Lower leg skin (tissue), 4 donors: ENCODE measurements at regions not wholly inside any gene's neighbourhood (a gene's known extent, or its start where the extent isn't known, plus 50 kb on each side); places are given as distances from the start of the nearest gene placed in this dataset.

Experiments used
- DNase-seq, 2 donors: peaks; one replicate each; pipeline ENCODE4 v3.0.0-alpha.2; 2019; ENCODE audit warnings: low spot score in 2 of 2
- H3K4me3 ChIP-seq: fragments of 200-600 bp; sonication (generic); 2 replicates; pipeline ENCODE4 v1.5.1; 2017; ENCODE audit warnings: mild to moderate bottlenecking, low read depth; ENCODE audit not compliant: poor library complexity, severe bottlenecking
- POLR2A ChIP-seq, 2 donors: fragments of 450-650 bp; IDR thresholded peaks; one replicate each; pipeline ENCODE4 v1.6.1; 2016 to 2017; ENCODE audit warnings: antibody characterized with exemption in 2 of 2, mild to moderate bottlenecking in 1 of 2, moderate library complexity in 1 of 2
- WGBS, 2 donors: methylation state at CpG; one replicate each; pipeline ENCODE4 v1.1.5; 2018; 5-methylcytosine and 5-hydroxymethylcytosine counted together
- intact Hi-C: fragments of 100-400 bp; cut with DNase I; formaldehyde crosslinking; loops from one replicate; pipeline ENCODE4 v1.15.0; 2023; ENCODE audit warnings: low total_unique reads
- TF ChIP-seq, protein P1 (sequence below), 3 donors: fragments of 450-650 bp; IDR thresholded peaks; one replicate each; pipeline ENCODE4 v1.5.1; 2016; ENCODE audit warnings: antibody characterized with exemption in 3 of 3, mild to moderate bottlenecking in 3 of 3, moderate library complexity in 2 of 3

DNA sequence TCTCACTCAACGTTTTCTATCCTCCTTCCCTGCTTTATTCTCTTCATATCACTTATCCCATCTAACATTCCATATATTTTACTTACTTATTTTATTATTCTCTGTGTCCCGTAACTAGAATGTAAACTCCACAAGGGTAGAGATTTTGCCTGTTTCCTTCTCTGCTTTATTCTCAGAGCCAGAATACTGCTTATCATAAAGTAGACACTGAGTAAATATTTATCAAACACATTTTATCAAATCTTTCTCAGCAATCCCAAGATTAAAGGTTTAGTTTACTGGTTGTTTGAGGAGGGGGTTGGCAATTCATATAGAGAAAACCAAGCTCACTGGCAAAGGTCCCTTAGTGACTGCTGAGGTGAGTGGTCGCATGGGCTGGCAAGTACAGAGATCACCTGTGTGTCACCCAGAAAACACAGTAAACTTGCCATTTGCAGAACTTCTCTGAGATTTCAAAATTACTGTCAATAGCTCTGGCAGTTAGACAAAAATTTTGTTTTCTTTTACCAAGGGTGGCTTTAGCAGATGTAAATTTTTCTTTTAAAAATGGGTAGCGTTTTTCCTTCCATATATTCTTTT, 662.4 kb downstream of the UTRN start:
- WGBS, 2 donors: 73 to 80% methylated on average over 4 of the region's 4 CpGs

GRCh38 chr6:144951730-144952437, 666.7 kb downstream of the UTRN start:
- 43 to 60% methylated on average over 3 of the region's 3 CpGs for WGBS, 2 donors
- no peak for DNase-seq
- TF ChIP-seq POLR2A (IDR thresholded peaks at IDR 0.05): no peak
- intact Hi-C loops: no loop called here
- H3K4me3 ChIP-seq: no peak overlapping the region

More for the DNA sequence above, 662.4 kb downstream of the UTRN start:
- intact Hi-C loops: no loop called here
- DNase-seq: no peak
- TF ChIP-seq, protein P1, sequence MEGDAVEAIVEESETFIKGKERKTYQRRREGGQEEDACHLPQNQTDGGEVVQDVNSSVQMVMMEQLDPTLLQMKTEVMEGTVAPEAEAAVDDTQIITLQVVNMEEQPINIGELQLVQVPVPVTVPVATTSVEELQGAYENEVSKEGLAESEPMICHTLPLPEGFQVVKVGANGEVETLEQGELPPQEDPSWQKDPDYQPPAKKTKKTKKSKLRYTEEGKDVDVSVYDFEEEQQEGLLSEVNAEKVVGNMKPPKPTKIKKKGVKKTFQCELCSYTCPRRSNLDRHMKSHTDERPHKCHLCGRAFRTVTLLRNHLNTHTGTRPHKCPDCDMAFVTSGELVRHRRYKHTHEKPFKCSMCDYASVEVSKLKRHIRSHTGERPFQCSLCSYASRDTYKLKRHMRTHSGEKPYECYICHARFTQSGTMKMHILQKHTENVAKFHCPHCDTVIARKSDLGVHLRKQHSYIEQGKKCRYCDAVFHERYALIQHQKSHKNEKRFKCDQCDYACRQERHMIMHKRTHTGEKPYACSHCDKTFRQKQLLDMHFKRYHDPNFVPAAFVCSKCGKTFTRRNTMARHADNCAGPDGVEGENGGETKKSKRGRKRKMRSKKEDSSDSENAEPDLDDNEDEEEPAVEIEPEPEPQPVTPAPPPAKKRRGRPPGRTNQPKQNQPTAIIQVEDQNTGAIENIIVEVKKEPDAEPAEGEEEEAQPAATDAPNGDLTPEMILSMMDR (IDR thresholded peaks at IDR 0.05): no peak
- no peak for TF ChIP-seq POLR2A (IDR thresholded peaks at IDR 0.05)
- H3K4me3 ChIP-seq: no peak overlapping the region

DNA sequence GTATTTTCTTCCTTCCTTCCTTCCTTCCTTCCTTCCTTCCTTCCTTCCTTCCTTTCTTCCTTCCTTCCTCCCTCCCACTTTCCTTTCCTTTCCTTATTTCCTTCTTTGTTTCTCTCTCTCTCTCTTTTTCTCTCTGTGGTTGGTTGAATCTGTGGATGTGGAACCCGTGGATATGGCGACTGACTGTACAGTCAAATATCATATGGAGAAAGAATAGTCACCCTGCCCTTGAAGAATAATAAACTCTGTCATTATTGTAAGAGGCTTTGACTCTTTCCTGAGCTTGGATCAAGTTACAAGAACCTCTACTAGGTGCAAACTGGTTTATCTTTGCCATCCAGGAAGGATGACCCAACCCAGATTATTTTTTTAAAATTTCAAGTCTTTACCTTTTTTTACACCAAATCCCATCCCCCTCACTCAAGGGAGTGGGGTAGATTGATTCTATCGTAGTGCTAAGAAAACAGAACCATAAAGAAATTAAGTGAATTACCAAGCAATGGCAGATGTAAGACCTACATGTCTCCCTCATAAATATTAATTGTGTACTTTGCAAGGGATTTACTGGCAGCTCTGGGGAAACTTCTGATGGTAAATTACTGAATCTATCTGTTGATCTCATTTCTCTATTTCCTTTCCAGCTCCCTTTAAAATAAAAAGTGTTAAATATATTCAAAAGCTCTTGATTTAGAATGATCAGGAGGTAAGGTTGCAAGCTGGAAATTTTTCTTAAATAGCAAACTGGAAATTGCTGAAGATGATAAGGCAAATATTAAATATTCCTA, 667.5 kb downstream of the UTRN start:
- no peak overlapping the region for H3K4me3 ChIP-seq
- WGBS, 2 donors: 88 to 93% methylated on average over 3 of the region's 3 CpGs
- DNase-seq: no peak
- intact Hi-C loops: no loop called here
- TF ChIP-seq POLR2A (IDR thresholded peaks at IDR 0.05): no peak
- TF ChIP-seq, protein P1 (IDR thresholded peaks at IDR 0.05): no peak

DNA sequence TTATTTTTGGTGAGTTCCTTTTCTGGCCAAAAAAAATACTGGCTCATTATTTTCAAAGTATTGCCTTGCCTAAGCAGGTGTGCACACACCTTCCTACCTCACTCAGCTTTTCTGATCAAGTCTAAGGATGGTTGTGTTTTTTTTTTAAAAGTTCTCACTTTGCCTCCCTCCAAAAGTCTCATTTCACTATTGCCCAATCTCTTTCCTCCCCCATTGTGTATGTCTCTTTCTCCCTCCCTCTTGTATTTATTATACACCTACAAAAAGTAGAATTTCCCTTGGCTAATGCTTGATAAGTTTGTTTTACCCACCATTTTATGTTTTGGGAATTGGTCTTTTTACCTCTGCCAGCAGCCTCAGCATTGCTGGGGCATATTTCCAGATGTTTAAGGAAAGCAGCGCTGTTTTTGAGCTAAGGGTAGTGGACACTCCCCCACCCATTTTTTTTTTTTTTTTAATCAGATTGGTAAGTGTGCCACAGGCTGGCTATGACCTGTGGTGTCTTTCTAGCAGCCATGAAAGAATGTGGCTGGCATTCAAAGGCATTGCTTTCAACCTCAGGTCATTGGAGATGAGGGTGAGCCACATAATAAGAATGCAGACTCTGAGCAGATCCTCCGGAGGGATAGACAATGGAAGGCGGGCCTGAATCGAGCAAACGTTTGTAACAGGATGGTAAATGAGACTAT, 668.6 kb downstream of the UTRN start:
- 71 to 78% methylated on average over 5 of the region's 5 CpGs for WGBS, 2 donors
- no peak for DNase-seq
- no peak overlapping the region for H3K4me3 ChIP-seq
- intact Hi-C loops: no loop called here
- TF ChIP-seq, protein P1 (IDR thresholded peaks at IDR 0.05): no peak
- TF ChIP-seq POLR2A (IDR thresholded peaks at IDR 0.05): no peak

GRCh38 chr6:144954241-144954556, 669.1 kb downstream of the UTRN start:
- DNase-seq: no peak
- TF ChIP-seq, protein P1 (IDR thresholded peaks at IDR 0.05): no peak
- no peak for TF ChIP-seq POLR2A (IDR thresholded peaks at IDR 0.05)
- WGBS, 2 donors: 81 to 91% methylated on average over 3 of the region's 3 CpGs
- no peak overlapping the region for H3K4me3 ChIP-seq
- intact Hi-C loops: no loop called here

DNA sequence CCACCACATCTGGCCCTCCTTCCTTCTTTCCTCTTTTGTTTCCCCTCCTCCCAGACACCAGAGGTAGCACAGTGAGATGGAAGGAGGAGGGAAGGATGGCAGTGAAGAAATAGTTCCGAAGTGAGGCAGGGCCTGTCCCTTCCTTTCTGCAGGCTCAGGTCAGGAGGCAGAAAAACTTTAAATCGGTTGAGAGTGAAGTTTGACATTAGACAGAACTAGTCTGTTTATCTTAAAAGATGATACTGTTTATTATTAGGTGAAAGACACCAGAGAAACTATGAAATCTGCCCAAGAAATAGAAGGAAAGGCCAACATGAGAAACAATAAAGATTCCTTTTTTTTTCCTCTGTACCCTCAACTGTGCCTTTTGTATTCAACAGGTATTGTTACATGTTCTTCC, 670.3 kb downstream of the UTRN start:
- DNase-seq: no peak
- TF ChIP-seq POLR2A (IDR thresholded peaks at IDR 0.05): no peak
- TF ChIP-seq, protein P1 (IDR thresholded peaks at IDR 0.05): no peak
- WGBS, 2 donors: 34 to 47% methylated on average over 2 of the region's 2 CpGs
- intact Hi-C loops: no loop called here
- no peak overlapping the region for H3K4me3 ChIP-seq
